Cardiac fibroblast (primary cell): ENCODE measurements at regions not wholly inside any gene's neighbourhood (a gene's known extent, or its start where the extent isn't known, plus 50 kb on each side); places are given as distances from the start of the nearest gene placed in this dataset.
"Not testable (repeated sequence)": the region's sequence is repeated elsewhere in the genome, so short reads cannot be mapped to it uniquely, and the experiment has no call there.

ENCODE experiments used
- DNase-seq, 2 donors: peaks; one replicate each; pipeline versions ENCODE4 v3.0.0 to v3.0.0-alpha.2; 2010; ENCODE audit warnings: low read depth in 2 of 2
- H3K4me3 ChIP-seq, 2 donors: replicated peaks in 1 of 2; 1 replicate in 1 of 2; 2 replicates in 1 of 2; pipeline ENCODE4 v1.5.1; 2011; ENCODE audit warnings: low read depth in 2 of 2, low read length in 2 of 2, mild to moderate bottlenecking in 2 of 2, moderate library complexity in 1 of 2
- CTCF ChIP-seq: IDR thresholded peaks from one replicate; pipeline ENCODE4 v1.5.1; 2011; ENCODE audit warnings: low read depth, mild to moderate bottlenecking, low read length, inconsistent platforms

- no peak for DNase-seq
- no peak for TF ChIP-seq CTCF
- H3K4me3 ChIP-seq = no peak overlapping the region
Measured at GRCh38 chr7:145797507-145797906, 319.1 kb upstream of the CNTNAP2 start.

GRCh38 chr7:145795132-145795531 lies 321.5 kb upstream of the CNTNAP2 start:
- no peak for DNase-seq
- no peak overlapping the region for H3K4me3 ChIP-seq
- no peak for TF ChIP-seq CTCF

- DNase-seq = no peak
Measured at GRCh38 chr7:145784809-145785780, 331.5 kb upstream of the CNTNAP2 start.

GRCh38 chr7:145781388-145781787 lies 335.2 kb upstream of the CNTNAP2 start:
- not testable (repeated sequence) for H3K4me3 ChIP-seq

More at GRCh38 chr7:145784809-145785780, 331.5 kb upstream of the CNTNAP2 start:
- H3K4me3 ChIP-seq = no peak overlapping the region
- TF ChIP-seq CTCF = no peak

GRCh38 chr7:145779140-145779539 lies 337.5 kb upstream of the CNTNAP2 start:
- no peak overlapping the region for H3K4me3 ChIP-seq
- DNase-seq = peak; percentile 0
- no peak for TF ChIP-seq CTCF

More at GRCh38 chr7:145781388-145781787, 335.2 kb upstream of the CNTNAP2 start:
- DNase-seq = not testable (repeated sequence)

GRCh38 chr7:145774777-145775176 lies 341.8 kb upstream of the CNTNAP2 start:
- DNase-seq = no peak
- H3K4me3 ChIP-seq = no peak overlapping the region
- no peak for TF ChIP-seq CTCF

- DNase-seq = no peak
- TF ChIP-seq CTCF = no peak
- H3K4me3 ChIP-seq = no peak overlapping the region
Measured at GRCh38 chr7:145753004-145753403, 363.6 kb upstream of the CNTNAP2 start.
